GM06990 (cell line): ENCODE measurements at regions not wholly inside any gene's neighbourhood (a gene's known extent, or its start where the extent isn't known, plus 50 kb on each side); places are given as distances from the start of the nearest gene placed in this dataset.
"Not testable (repeated sequence)": the region's sequence is repeated elsewhere in the genome, so short reads cannot be mapped to it uniquely, and the experiment has no call there.

Experiments used
- DNase-seq: peaks from one replicate; pipeline ENCODE4 v3.0.0-alpha.2; 2011; ENCODE audit not compliant: insufficient read length; ENCODE audit errors: extremely low read depth
- H3K27me3 ChIP-seq: replicated peaks from 2 replicates; pipeline ENCODE4 v1.6.0; 2011; ENCODE audit warnings: low read length; ENCODE audit not compliant: control insufficient read depth, insufficient read depth
- H3K36me3 ChIP-seq: 2 replicates; pipeline ENCODE4 v1.5.1; 2011; ENCODE audit warnings: low read length; ENCODE audit not compliant: control insufficient read depth, insufficient read depth
- H3K4me3 ChIP-seq: replicated peaks from 2 replicates; pipeline ENCODE4 v1.5.1; 2011; ENCODE audit warnings: low read depth, mild to moderate bottlenecking, control low read depth, low read length
- TF ChIP-seq, protein P1 (sequence below): IDR thresholded peaks from 2 replicates; pipeline ENCODE4 v1.5.1; 2011; ENCODE audit warnings: low read length, control low read depth, mild to moderate bottlenecking, inconsistent platforms; ENCODE audit not compliant: insufficient read depth, poor library complexity, severe bottlenecking

DNA sequence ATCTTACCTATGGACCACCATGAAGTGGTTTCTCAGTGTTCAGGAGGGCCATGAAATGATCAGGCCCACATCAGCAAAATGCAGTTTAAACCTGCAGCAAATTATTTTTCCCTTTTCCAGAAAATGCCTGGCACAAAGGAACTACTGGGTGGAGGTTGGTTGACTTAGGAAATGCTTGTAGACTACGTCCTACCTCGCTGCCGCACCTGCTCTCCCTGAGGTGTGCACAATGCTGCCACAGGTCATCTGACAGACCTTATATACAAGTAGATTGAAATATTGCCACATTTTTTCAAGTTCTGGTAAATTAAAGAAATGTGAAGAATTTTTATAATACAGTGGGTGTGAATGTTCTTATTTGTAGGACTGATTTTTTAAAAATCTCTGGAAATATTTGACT lies 166.7 kb upstream of the PDE4B start:
- TF ChIP-seq, protein P1, sequence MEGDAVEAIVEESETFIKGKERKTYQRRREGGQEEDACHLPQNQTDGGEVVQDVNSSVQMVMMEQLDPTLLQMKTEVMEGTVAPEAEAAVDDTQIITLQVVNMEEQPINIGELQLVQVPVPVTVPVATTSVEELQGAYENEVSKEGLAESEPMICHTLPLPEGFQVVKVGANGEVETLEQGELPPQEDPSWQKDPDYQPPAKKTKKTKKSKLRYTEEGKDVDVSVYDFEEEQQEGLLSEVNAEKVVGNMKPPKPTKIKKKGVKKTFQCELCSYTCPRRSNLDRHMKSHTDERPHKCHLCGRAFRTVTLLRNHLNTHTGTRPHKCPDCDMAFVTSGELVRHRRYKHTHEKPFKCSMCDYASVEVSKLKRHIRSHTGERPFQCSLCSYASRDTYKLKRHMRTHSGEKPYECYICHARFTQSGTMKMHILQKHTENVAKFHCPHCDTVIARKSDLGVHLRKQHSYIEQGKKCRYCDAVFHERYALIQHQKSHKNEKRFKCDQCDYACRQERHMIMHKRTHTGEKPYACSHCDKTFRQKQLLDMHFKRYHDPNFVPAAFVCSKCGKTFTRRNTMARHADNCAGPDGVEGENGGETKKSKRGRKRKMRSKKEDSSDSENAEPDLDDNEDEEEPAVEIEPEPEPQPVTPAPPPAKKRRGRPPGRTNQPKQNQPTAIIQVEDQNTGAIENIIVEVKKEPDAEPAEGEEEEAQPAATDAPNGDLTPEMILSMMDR: no peak
- no peaks in the 10 kb centered on the region for H3K36me3 ChIP-seq
- DNase-seq: no peak

DNA sequence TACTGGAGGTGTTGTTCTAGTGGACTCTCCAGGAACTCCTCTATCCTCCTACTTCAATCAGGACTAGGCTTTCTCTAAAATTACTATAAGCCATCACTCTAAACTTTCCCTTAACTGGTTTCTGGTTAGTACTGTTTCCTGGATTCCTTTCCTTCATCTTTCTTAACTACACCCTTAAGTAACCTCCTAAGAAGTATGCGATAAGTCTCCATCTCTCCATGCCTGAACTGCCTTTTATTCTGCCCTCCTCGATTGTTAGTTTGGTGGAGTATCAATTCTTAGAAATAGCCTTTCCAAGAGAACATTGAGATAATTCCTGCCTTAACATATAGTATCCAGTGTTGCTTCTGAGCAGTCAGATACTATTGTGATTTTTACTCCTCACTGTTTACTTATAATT lies 162.9 kb upstream of the PDE4B start:
- TF ChIP-seq, protein P1: no peak
- H3K36me3 ChIP-seq: no peaks in the 10 kb centered on the region
- DNase-seq: no peak
- H3K4me3 ChIP-seq: no peak overlapping the region
- H3K27me3 ChIP-seq: no peaks in the 10 kb centered on the region

More for the DNA sequence above, 166.7 kb upstream of the PDE4B start:
- Histone ChIP-seq H3K27me3 (no peaks in the 10 kb centered on the region), H3K4me3 (no peak overlapping the region)

DNA sequence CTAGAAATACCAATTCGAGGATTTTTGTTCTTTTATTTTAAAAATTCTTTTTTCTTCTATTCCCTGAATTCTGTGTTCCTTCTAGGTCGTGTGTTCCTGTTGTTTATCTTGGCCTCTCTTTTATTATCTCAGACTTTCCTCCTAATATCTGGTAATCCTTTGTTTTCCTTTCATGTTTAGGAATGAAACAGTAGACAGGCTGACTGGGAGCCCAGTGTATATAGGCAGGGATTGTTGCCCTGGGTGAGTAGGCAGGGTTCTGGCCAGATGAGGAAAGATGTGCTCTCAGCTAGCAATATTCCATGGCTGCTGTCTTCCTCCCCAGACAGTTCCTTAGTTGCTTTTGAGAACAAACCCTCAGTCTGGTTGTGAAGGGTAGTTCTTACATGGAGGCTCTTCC lies 161.8 kb upstream of the PDE4B start:
- no peak for DNase-seq
- Histone ChIP-seq H3K27me3 (no peaks in the 10 kb centered on the region), H3K4me3 (no peak overlapping the region), H3K36me3 (no peaks in the 10 kb centered on the region)
- TF ChIP-seq, protein P1: no peak

DNA sequence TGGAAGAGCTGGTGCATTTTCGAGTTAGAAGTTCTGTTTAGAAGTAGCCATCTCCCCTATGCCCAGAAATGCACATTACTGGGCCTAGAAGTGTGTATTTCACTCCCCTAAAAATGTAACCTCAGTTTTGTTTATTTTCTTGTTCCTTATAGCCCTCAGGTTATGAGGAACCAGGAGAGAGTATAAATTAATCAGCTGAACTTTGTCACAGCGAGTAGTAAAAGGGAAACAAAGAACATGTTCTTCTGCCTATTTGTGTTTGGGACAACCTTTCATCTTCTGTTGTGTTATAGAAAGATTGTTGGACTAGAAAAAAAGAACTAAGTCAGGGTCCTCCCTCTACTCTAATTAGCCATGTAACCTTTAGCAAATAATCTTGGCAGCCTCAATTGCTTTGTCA lies 160.5 kb upstream of the PDE4B start:
- no peak for DNase-seq
- TF ChIP-seq, protein P1: no peak
- Histone ChIP-seq H3K27me3 (no peaks in the 10 kb centered on the region), H3K4me3 (no peak overlapping the region), H3K36me3 (no peaks in the 10 kb centered on the region)

DNA sequence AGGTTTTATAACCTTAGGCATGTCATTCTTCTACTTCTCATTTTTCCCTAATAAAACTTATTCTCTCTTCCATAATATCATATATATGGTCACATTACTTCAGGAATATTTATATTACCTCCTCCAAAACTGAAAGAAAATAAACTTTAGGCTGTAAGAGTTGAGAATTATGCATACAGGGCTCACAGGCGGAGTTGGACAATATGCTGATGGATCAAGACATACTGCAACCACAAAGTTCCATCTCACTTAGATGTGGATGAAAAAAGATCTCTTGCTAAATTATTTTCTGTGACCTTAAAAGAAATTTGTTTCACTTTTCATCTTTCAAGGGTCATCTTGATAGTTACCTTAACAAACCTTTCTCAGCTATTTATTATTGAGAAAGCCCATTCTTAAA lies 152.6 kb upstream of the PDE4B start:
- TF ChIP-seq, protein P1: no peak
- no peaks in the 10 kb centered on the region for H3K36me3 ChIP-seq
- DNase-seq: no peak
- H3K4me3 ChIP-seq: no peak overlapping the region
- no peaks in the 10 kb centered on the region for H3K27me3 ChIP-seq

DNA sequence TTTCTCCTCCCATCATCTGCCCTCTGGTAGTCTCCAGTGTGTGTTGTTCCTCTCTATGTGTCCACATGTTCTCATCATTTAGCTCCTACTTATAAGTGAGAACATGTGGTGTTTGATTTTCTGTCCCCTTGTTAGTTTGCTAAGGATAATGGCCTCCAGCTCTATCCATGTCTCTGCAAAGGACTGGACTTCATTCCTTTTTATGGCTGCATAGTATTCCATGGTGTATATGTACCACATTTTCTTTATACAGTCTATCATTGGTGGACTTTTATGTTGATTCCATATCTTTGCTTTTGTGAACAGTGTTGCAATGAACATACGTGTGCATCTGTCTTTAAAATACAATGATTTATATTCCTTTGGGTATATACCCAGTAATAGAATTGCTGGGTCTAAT lies 143.5 kb upstream of the PDE4B start:
- not testable (repeated sequence) for H3K27me3 ChIP-seq, DNase-seq, H3K4me3 ChIP-seq

More for the DNA sequence above, 143.5 kb upstream of the PDE4B start:
- not testable (repeated sequence) for H3K36me3 ChIP-seq
